HG03139 (cell line): ENCODE measurements at regions not wholly inside any gene's neighbourhood (a gene's known extent, or its start where the extent isn't known, plus 50 kb on each side); places are given as distances from the start of the nearest gene placed in this dataset.
"Not testable (repeated sequence)": the region's sequence is repeated elsewhere in the genome, so short reads cannot be mapped to it uniquely, and the experiment has no call there.

Source experiments
- ATAC-seq: cut with Tn5 transposase; IDR thresholded peaks from one replicate; pipeline ENCODE4 v1.9.1; 2021; ENCODE audit not compliant: unreplicated experiment

DNA sequence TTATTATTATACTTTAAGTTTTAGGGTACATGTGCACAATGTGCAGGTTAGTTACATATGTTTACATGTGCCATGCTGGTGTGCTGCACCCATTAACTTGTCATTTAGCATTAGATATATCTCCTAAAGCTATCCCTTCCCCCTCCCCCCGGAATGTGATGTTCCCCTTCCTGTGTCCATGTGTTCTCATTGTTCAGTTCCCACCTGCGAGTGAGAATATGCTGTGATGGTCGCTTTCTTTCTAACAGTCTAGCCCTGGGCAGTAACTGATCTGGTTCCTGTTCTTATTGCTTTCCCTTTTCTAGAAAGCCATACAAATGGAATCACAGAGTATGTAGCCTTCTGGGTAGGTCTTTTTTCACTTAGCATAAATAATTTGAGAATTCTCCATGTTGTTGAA, 311.1 kb upstream of the CNTNAP2 start:
- ATAC-seq = not testable (repeated sequence)

DNA sequence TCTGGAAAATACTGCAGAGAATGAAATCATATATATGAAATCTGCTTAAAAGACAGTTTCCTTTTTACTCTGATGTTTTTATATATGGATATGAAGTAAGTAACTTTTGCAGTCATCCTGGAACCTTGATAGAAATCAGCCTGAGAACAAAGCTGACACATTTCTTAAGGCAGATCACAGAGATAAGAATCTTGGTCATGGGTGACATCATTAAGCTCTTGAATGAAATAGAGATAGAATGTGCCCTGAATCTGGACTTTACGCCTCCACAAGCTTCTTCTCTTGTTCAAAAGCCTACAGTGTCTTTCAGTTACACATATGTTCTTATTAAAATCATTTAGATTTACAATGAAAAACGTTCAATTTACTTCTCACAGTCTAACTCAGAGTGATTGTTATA, 319.1 kb upstream of the CNTNAP2 start:
- ATAC-seq = no peak

DNA sequence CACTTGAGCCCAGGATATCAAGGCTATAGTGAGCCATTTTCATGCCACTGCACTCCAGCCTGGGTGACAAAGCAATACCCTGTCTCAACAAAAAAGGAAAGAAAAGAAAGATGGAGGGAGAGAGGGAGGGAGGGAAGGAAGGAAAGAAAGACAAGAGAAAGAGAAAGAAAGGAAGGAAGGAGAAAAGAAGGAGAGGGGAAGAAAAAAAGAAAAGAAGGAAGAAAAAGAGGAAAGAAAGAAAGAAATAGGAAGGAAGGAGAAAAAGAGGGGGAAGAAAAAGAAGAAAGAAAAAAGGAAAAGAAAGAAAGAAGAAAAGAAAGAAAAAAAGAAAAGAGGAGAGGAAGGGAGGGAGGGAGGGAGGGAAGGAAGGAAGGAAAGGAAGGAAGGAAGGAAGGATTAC, 321.5 kb upstream of the CNTNAP2 start:
- no peak for ATAC-seq

DNA sequence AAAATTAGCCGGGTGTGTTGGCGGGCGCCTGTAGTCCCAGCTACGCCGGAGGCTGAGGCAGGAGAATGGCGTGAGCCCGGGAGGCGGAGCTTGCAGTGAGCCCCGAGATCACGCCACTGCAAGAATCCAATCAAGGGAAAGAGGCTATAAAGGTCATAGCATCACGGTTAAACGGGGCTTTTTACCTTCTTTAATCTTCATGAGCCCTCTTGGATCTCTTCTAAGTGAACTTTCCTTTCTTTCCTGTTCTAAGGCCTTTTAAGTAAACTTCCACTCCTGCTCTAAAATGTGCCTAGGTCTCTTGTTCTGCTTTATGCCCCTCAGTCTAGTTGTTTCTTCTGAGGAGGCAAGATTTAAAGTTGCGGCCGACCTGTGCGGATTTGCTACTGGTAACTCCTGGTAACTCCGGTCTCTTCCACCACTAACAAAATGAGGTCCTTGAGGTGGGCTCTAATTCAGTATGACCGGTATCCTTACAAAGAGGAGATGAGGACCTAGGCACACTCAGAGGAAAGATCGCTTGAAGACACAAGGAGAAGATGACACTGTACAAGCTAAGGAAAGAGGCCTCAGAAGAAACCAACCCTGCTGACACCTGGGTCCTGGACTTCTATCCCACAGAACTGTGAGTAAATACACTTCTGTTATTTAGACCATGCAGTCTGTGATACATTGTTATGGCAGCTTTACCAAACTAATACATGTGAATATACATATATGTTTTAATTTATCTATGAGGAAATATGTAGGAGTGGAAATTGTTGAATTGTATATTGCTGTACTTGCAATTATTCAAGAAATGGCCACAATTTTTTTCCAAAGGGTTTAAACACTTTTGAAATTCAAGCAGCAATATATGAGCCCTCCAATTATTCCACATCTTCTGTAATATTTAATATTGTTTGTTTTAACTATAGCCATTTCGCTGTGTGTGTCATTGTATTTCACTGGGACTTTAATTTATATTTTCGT, 331.5 kb upstream of the CNTNAP2 start:
- no peak for ATAC-seq

DNA sequence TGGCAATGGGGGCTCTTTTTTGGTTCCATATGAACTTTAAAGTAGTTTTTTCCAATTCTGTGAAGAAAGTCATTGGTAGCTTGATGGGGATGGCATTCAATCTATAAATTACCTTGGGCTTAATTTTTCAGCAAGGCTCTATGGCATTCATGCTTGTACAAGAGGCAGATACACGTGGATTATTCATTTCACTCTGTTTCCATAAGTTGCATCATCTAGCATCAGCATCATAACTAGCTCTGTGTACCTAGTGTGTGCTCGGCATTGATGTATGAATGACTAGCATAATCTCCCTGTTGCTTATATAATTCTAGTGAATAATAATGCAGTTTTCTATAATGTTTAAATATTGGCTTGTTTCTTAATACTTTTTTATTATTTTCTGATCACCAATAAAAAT, 335.2 kb upstream of the CNTNAP2 start:
- not testable (repeated sequence) for ATAC-seq

DNA sequence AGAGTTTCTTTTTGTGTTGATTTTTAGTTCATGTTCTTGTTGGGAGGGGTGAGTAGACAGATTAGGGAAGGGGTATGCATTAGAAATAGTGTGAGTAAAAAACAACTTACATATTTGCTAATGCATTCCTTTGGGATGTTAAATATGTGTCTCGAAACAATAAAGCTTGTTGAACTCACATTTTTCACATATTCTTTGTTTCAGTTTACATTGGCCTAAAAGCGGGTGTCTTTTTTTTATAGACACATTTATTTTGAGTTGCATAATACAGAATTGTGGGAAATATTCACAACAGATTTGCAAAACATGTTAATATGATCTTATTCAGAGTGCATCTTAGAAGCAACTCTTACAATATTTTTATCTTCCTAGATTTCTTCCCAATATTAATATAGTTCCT, 337.5 kb upstream of the CNTNAP2 start:
- ATAC-seq = no peak

DNA sequence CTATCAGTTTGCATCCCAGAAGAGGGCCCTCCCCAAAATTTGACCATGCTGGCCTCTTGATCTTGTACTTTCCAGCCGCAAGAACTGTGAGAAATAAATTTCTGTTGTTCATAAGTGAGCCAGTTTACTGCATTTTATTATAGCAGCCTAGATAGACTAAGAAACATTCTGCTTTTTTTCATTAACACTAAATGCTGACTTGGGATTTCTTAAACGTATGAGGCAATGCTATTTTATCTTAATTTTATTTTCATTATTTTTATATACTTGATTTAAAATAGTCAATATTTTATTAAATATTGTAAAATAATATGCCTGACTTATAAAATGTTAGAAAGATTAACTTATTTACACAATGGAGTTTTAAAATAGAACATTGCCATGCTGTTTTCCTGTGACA, 341.8 kb upstream of the CNTNAP2 start:
- ATAC-seq = no peak

DNA sequence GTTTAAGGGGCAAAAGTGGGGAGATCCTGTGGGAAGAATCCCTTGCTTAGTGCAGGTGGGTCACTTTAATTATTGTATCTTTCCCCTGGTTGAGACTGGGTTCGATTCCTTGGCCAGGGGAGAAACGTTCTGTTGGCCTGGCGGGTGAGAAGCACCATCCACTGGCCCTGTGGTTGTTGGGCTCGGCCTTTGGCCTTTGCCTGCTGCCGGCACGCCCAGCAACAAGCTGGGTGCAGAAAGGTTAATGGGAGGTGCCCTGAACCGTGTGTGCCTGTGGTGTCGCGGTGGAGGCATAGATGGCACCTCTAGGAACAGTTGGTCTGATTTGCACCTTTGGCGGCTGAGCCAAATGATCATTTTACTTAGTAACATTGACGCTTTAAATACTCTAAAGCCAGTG, 363.6 kb upstream of the CNTNAP2 start:
- no peak for ATAC-seq

DNA sequence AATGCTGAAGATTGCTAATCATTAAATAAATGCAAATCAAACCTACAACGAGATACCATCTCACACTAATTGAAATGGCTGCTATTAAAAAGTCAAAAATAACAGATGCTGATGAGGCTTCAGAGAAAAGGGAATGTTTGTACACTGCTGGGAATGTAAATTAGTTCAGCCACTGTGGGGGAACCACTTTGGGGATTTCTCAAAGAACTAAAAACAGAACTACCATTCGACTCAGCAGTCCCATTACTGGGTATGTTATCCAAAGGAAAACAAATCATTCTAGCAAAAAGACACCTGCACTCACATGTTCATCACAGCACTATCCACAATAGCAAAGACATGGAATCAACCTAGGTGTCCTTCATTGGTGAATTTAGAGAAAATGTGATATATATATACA, 379.0 kb upstream of the CNTNAP2 start:
- no peak for ATAC-seq

DNA sequence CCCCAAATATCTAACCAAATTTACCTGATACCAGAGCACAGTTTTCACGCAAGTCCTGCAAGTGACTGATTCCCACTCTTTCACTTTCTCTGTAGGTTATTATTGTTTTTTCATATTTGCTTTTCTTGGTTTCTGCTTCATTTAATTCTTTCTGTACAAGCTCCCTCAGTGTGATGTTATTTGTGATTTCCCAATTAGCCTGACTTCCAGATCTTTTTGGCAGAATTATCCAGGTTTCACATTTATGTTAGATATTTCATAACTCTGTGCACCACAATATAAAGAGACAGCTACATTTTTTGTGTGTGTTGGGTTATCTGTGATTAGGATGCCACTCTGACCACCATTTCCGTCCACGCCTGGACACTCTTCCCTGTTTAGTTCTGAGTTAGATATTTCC, 381.5 kb upstream of the CNTNAP2 start:
- no peak for ATAC-seq

DNA sequence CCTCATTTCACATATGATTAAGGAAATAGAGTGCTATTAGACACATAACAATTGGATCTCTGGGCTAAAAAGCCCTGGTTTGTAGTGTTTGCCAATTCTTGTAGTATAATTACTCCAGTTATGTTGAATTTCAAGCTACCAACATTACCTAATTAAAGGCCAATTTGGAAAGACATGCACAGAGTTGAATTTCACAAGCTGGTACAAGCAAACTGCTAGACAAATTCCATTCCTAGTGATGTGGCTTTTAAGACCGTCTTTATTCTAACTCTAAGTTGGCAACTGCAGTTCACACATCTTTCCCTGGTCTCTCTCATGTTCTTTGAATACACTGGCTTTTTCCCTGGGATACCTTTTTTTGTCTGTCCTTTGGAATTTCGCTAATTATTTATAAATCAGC, 384.1 kb upstream of the CNTNAP2 start:
- no peak for ATAC-seq

DNA sequence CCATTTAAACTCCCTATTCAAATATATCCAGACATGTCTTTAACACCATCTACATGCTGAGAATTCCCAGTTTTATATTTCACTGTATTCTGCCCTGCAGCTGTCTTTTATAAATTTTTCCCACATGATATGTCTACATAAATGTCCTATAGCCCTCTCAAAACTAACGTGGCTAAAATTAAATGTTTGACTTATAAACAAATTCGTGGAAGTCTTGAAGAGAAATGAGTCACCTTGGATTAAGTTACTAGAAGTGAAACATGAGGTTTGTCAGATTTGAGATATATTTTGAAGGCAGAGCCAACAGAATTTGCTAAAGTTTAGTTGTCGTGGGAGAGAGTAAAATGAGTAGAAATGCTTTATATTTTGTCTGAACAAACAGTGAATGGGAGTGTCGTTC, 386.9 kb upstream of the CNTNAP2 start:
- no peak for ATAC-seq

DNA sequence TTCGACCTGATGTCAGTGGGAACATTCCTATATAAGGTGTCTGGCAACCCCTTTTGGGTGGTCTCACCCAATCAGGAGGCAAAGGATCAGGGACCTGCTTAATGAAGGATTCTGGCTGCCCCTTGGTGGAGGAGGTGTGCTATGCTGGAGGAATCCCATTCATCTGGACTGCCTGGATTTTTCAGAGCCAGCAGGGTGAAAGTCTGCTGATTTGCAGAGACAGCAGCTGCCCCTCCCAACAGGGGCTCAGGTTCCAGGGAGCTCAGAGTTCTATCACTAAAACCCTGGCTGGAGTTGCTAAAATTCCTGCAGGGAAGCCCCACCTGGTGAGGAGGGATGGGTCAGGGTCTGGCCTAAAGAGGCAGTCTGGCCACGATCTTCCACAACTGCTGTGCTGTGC, 398.5 kb upstream of the CNTNAP2 start:
- ATAC-seq = no peak

DNA sequence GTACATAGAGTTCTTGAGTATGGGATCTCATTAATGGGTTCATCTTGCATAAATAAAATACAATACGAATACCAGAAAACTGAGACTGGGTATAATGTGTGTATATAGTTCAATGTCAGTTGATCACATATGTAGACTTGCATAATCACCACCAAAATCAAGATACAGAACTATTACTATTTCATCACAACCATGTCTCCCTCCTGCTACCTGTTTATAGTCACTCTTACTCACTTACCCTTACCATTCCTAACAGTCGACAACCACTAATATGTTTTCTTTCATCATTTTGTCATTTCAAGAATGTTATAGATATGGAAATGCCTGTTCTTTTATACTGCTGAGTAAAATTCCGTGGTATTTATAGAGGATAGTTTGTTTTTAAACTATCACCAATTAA, 416.1 kb upstream of the CNTNAP2 start:
- ATAC-seq = no peak

DNA sequence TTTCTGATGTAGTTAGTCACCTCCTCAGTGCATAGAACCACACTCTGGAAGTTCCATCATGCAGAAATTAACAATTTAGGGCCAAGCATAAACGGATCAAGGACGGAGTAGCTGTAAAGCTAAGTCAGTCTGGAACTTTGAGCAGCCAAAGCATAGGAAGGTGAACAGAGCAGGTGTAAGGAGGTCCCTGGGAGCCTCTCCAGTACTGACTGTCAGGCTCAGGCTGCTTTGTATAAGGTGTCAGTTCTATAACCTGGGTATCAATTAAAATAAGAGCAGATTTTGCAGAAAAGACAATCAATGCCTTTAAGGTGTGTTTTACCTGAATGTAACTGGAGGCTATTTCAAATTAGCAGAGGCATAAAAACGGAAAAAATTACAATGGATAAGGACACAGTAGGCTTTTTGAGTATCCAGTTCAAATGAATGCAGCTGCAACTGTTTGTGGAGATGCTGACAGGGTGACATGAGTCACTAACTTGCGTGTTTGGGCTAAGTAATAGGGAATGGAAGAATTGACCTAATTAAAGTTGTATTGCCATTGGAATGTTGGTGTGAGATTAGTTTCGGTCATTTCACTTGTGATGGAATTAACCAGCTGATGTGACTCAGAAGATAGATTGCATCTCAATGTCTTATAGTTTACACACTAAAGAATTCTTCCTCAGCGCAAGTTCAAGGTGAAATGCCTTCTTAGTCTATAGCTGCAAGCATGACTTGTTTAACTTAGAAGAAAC, 417.9 kb upstream of the CNTNAP2 start:
- ATAC-seq = no peak

DNA sequence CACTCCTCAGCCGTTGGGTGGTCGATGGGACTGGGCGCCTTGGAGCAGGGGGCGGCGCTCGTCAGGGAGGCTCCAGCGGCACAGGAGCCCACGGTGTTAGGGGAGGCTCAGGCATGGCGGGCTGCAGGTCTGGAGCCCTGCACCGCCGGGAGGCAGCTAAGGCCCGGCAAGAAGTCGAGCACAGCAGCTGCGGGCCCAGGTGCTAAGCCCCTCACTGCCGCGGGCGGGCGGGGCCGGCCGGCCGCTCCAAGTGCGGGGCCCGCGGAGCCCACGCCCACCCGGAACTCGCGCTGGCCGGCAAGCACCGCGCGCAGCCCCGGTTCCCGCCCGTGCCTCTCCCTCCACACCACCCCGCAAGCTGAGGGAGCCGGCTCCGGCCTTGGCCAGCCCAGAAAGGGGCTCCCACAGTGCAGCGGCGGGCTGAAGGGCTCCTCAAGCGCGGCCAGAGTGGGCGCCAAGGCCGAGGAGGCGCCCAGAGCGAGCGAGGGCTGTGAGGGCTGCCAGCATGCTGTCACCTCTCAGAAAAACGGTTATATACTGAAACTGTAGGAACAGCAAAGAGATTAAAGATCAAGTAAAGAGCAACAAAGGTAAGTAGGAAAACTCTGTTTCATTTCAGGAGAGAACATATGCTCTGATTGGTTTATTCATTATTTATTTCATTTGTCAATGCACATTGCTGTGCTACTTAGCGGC, 419.0 kb upstream of the CNTNAP2 start:
- ATAC-seq = not testable (repeated sequence)

DNA sequence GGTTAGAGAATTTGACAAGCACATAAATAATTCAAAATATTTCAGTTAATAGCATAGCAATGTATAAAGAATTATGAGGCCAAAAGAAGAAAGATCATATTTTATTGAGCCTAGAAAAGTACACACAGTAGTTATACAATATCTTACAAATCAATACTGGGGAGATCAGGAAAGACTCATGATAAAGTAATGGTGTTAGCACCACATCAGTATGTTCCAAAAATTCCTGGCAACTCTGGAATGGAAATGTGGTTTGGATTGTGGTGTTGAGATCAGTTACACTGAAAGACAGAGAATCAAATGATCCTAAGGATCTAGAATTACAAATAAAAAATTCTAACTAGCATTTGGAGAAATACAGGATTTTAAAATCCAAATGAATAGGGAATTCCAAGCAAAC, 420.5 kb upstream of the CNTNAP2 start:
- no peak for ATAC-seq

DNA sequence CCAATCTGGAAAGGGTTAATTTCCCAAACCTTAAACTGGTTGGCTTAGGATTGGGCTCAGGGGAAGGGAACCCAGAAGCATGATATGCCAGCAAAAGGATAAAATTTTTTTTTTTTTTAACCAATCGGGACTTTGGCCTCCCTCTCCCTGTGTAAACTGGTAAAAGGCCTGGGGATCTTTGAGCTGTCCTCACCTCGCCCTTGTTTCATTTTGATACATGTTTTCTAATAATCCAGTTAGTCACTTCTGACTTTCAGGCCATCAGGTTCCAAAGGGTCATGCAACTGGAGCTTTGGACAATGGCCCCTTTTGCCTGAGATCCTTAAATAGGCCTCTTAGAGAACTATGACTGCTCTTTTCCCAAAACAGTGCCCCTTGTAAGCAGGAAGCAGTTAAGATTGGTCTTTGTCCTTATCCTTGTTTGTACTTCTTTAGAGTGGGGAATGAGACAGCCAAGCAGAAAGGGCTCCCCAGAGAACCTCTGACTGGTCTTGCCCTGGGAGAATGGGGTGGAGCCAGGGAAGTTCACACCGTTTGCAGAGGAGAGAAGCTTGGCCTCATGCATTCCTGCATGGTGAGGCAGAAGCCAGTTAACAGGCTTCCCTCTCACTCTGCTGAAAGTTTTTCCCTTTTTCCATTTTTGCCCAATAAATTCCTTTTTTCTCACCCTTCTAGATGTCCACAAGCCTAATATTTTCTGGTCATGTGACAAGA, 424.2 kb upstream of the CNTNAP2 start:
- no peak for ATAC-seq

DNA sequence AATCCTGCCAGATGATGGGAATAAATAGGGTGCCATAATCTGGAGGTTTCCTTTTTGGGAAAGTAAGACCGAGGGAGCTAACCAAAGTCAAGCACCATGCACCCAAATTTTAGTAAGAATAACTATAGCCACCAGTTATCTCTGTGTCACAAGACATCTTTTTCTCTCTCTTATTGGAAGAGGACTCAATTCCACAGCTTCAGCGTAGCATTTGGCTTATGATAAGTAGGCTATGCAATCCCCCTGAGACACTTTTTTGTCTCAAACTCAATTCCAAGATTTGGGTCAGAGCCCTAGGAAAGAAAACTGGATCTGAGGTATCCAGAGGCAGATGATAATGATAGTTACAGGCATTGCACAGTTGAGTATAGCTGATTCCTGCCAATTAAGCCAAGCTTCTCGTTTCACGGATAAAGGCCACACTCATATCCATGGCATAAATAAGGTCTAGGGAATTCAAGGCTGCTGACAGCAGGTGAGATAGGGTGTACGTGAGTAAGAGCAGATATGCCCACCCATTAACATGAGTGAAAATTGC, 425.2 kb upstream of the CNTNAP2 start:
- ATAC-seq = no peak

DNA sequence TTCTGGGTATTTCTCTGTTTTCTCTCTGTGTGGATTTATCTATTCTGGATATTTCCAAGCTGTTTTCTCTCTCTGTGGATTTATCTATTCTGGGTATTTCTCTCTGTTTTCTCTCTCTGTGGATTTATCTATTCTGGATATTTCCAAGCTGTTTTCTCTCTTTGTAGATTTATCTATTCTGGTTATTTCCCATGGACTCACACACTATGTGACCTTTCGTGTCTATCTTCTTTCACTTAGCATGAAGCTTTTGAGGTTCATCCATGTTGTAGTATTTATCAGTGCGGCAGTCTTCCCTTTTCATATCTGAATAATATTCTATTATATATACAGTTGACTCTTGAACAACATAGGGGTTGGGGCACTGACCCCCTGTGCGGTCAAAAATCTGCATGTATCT, 435.0 kb upstream of the CNTNAP2 start:
- ATAC-seq = no peak

DNA sequence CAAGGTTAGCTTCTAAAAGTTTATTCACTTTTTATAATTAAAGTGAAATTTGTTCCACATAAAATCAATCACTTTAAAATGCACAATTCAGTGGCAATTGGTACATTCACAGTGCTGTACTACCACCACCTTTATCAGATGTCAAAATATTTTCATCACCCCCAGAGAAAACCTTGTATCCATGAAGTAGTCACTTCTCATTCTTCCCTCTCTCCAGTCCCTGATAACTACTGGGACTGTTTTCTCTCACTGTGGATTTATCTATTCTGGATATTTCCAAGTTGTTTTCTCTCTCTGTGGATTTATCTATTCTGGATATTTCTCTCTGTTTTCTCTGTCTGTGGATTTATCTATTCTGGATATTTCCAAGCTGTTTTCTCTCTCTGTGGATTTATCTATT, 435.4 kb upstream of the CNTNAP2 start:
- ATAC-seq = no peak
